PC-3 (cell line): ENCODE measurements at regions not wholly inside any gene's neighbourhood (a gene's known extent, or its start where the extent isn't known, plus 50 kb on each side); places are given as distances from the start of the nearest gene placed in this dataset.

ENCODE experiments used
- ATAC-seq: fragments of 200-7000 bp; cut with Tn5 transposase; 2 replicates; pipeline ENCODE4 v1.9.1; 2020; ENCODE audit warnings: mild to moderate bottlenecking, moderate library complexity
- BruUV-seq: library from RNA; stranded (reverse); fragments of 400-500 nt; replicated peaks from 2 replicates; lab custom pipeline; 2021; lab: Mats Ljungman, UMichigan
- CTCF ChIA-PET: fragments of 300-600 bp; sonication (Branson Sonifier 250); formaldehyde crosslinking; loops from one replicate; lab custom pipeline; 2022; ENCODE audit warnings: antibody characterized with exemption; lab: Charles Lee
- POLR2A ChIA-PET: fragments of 300-600 bp; sonication (Branson Sonifier 250); formaldehyde crosslinking; loops from one replicate; lab custom pipeline; 2022; ENCODE audit warnings: antibody characterized with exemption; ENCODE audit not compliant: unreplicated experiment; lab: Charles Lee
- DNase-seq: peaks from one replicate; pipeline ENCODE4 v3.0.0-alpha.2; 2015
- H2AFZ ChIP-seq: fragments of 300-600 bp; sonication (generic); 2 replicates; pipeline ENCODE4 v1.6.0; 2016; ENCODE audit warnings: antibody characterized with exemption, low read length
- H3F3A ChIP-seq: fragments of 300-600 bp; sonication (generic); one replicate; pipeline ENCODE4 v1.6.0; 2017; ENCODE audit warnings: antibody characterized with exemption, low read length, control low read depth, mild to moderate bottlenecking; ENCODE audit not compliant: unreplicated experiment
- H3K27ac ChIP-seq: fragments of 300-600 bp; sonication (generic); 2 replicates; pipeline ENCODE4 v1.5.1; 2016; ENCODE audit warnings: mild to moderate bottlenecking, low read length
- H3K27me3 ChIP-seq: fragments of 300-600 bp; sonication (generic); 2 replicates; pipeline ENCODE4 v1.6.1; 2016; ENCODE audit warnings: low read length, mixed read lengths
- H3K36me3 ChIP-seq: fragments of 300-600 bp; sonication (generic); 2 replicates; pipeline ENCODE4 v1.6.1; 2016; ENCODE audit warnings: low read depth, mixed run types, low read length, mixed read lengths
- H3K4me1 ChIP-seq: fragments of 300-600 bp; sonication (generic); 2 replicates; pipeline ENCODE4 v1.5.1; 2016; ENCODE audit warnings: low read length; ENCODE audit not compliant: insufficient read depth
- H3K4me2 ChIP-seq: fragments of 300-600 bp; sonication (generic); 2 replicates; pipeline ENCODE4 v1.6.0; 2016; ENCODE audit warnings: low read length
- H3K4me3 ChIP-seq: fragments of 300-600 bp; sonication (generic); 2 replicates; pipeline ENCODE4 v1.5.1; 2016; ENCODE audit warnings: mild to moderate bottlenecking, low read length, mixed read lengths
- H3K79me2 ChIP-seq: fragments of 300-600 bp; sonication (generic); 2 replicates; pipeline ENCODE4 v1.6.1; 2017; ENCODE audit warnings: low read length, mixed read lengths
- H3K9ac ChIP-seq: fragments of 300-600 bp; sonication (generic); 2 replicates; pipeline ENCODE4 v1.6.0; 2016; ENCODE audit warnings: mild to moderate bottlenecking, low read length
- H3K9me2 ChIP-seq: fragments of 300-600 bp; sonication (generic); replicated peaks from 2 replicates; pipeline ENCODE4 v1.6.1; 2016; ENCODE audit warnings: mixed run types, low read length, mixed read lengths
- H3K9me3 ChIP-seq: fragments of 300-600 bp; sonication (generic); 2 replicates; pipeline ENCODE4 v1.6.1; 2016; ENCODE audit warnings: low read length, mixed read lengths
- H4K20me1 ChIP-seq: fragments of 300-600 bp; sonication (generic); 2 replicates; pipeline ENCODE4 v1.6.1; 2016; ENCODE audit warnings: low read length, mixed read lengths
- EZH2 ChIP-seq: fragments of 300-600 bp; sonication (generic); IDR thresholded peaks from one replicate; pipeline ENCODE4 v1.6.1; 2017; ENCODE audit warnings: antibody characterized with exemption, mild to moderate bottlenecking, low read length; ENCODE audit not compliant: unreplicated experiment
- EZH2phosphoT487 ChIP-seq: fragments of 300-600 bp; sonication (generic); IDR thresholded peaks from 2 replicates; pipeline ENCODE4 v1.6.1; 2018; ENCODE audit warnings: mild to moderate bottlenecking, antibody characterized with exemption, low read length, borderline replicate concordance
- intact Hi-C: fragments of 100-400 bp; cut with micrococcal nuclease; formaldehyde crosslinking; loops from 2 replicates; pipeline ENCODE4 v1.9.0; 2023
- TF ChIP-seq, protein P1 (sequence below): fragments of 300-600 bp; sonication (generic); conservative IDR thresholded peaks from 2 replicates; pipeline ENCODE4 v1.5.1; 2017; ENCODE audit warnings: antibody characterized with exemption, low read depth, mild to moderate bottlenecking, low read length

DNA sequence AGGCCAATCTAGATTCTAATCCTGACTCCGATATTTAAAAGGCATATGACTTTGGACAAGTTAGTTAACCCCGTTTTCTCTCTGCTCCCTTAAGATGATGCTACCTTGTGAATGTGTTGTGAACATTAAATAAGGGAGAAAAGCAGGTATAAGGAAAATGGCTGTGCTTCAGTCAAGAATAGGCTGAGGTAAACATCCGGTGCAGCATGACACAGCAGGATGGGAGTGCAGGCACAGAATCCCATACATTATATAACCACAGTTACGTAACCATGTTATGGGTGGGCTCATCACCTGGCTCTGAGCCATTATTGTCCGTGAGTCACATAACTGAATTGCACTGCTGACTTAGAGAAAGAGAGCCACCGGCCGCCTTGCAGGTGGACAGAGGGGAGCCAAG is 382.2 kb upstream of the ANO5 start:
- intact Hi-C loops, result no loop called here
- Histone ChIP-seq H3K27me3 (no peaks in the 10 kb centered on the region), H3F3A (no peaks in the 10 kb centered on the region), H3K9ac (no peak overlapping the region), H3K79me2 (no peaks in the 10 kb centered on the region), H3K4me3 (no peak overlapping the region), H3K4me1 (no peaks in the 10 kb centered on the region), H2AFZ (no peak overlapping the region), H3K9me2 (no peaks in the 10 kb centered on the region), H3K36me3 (no peaks in the 10 kb centered on the region), H3K27ac (no peak overlapping the region), H3K9me3 (no peaks in the 10 kb centered on the region; the same call in 1 of the 2 replicates), H4K20me1 (no peaks in the 10 kb centered on the region), H3K4me2 (no peak overlapping the region)
- POLR2A ChIA-PET, result no interaction called here
- DNase-seq, result peak; percentile 29
- CTCF ChIA-PET, result no interaction called here
- TF ChIP-seq EZH2phosphoT487 (no peak), EZH2 (no peak)
- TF ChIP-seq, protein P1, sequence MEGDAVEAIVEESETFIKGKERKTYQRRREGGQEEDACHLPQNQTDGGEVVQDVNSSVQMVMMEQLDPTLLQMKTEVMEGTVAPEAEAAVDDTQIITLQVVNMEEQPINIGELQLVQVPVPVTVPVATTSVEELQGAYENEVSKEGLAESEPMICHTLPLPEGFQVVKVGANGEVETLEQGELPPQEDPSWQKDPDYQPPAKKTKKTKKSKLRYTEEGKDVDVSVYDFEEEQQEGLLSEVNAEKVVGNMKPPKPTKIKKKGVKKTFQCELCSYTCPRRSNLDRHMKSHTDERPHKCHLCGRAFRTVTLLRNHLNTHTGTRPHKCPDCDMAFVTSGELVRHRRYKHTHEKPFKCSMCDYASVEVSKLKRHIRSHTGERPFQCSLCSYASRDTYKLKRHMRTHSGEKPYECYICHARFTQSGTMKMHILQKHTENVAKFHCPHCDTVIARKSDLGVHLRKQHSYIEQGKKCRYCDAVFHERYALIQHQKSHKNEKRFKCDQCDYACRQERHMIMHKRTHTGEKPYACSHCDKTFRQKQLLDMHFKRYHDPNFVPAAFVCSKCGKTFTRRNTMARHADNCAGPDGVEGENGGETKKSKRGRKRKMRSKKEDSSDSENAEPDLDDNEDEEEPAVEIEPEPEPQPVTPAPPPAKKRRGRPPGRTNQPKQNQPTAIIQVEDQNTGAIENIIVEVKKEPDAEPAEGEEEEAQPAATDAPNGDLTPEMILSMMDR, result no peak
- BruUV-seq, result no TSS peak
- no peak for ATAC-seq

DNA sequence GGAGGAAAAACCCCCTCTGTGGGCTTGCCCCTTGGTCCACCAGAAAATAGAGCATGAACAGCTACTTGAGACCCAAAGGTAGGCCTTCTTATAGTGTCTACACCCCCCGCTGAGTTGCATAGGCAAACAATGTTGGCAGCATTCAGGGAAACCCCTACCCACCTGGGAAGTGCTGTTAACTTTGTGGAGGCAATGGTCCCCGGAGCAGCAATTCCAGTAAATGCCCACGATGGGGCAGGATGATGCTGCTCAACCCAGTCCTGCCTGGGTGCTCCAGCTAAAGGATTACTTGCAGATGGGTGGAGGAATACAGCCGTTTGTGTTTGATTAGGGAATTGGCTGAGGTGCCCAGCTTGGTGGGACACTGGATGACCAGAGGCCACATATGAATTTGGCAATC is 381.3 kb upstream of the ANO5 start:
- no peak overlapping the region for H3K9ac ChIP-seq
- intact Hi-C loops, result no loop called here
- no peaks in the 10 kb centered on the region; the same call in 1 of the 2 replicates for H3K9me3 ChIP-seq
- H3K27ac ChIP-seq, result no peak overlapping the region
- CTCF ChIA-PET, result no interaction called here
- no peaks in the 10 kb centered on the region for H3K9me2 ChIP-seq
- DNase-seq (no peak), ATAC-seq (no peak)
- H2AFZ ChIP-seq, result no peak overlapping the region
- H3K36me3 ChIP-seq, result no peaks in the 10 kb centered on the region
- POLR2A ChIA-PET, result no interaction called here
- no peaks in the 10 kb centered on the region for H3F3A ChIP-seq
- H3K4me3 ChIP-seq, result no peak overlapping the region
- H3K79me2 ChIP-seq, result no peaks in the 10 kb centered on the region
- BruUV-seq, result no TSS peak
- no peak overlapping the region for H3K4me2 ChIP-seq
- H4K20me1 ChIP-seq, result no peaks in the 10 kb centered on the region
- no peaks in the 10 kb centered on the region for H3K27me3 ChIP-seq
- no peaks in the 10 kb centered on the region for H3K4me1 ChIP-seq
- TF ChIP-seq, protein P1, result no peak
- no peak for TF ChIP-seq EZH2phosphoT487
- TF ChIP-seq EZH2, result no peak

DNA sequence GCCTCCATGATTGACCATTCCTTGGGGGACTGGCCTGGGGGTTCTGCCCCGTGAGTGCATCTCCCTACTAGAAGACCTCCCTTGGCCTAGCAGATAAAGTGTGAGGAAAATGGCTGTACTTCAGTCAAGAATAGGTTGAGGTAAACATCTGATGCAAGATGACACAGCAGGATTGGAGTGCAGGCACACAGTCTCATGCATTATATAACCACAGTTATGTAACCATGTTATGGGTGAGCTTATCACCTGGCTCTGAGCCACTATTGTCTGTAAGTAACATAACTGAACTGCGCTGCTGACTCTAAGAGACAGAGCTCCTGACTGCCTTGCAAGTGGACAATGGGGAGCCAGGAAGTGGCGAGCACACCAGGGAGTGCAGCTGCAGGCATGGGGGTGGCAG is 378.7 kb upstream of the ANO5 start:
- DNase-seq (no peak), ATAC-seq (no peak)
- POLR2A ChIA-PET, result no interaction called here
- H3K27ac ChIP-seq, result no peak overlapping the region
- no peaks in the 10 kb centered on the region for H3K79me2 ChIP-seq
- no peaks in the 10 kb centered on the region; the same call in 1 of the 2 replicates for H3K9me3 ChIP-seq
- no peaks in the 10 kb centered on the region for H3K9me2 ChIP-seq
- H3K36me3 ChIP-seq, result no peaks in the 10 kb centered on the region
- TF ChIP-seq, protein P1, result no peak
- TF ChIP-seq EZH2, result no peak
- TF ChIP-seq EZH2phosphoT487, result no peak
- no peaks in the 10 kb centered on the region for H3F3A ChIP-seq
- no peak overlapping the region for H3K4me2 ChIP-seq
- CTCF ChIA-PET, result no interaction called here
- H3K27me3 ChIP-seq, result no peaks in the 10 kb centered on the region
- intact Hi-C loops, result no loop called here
- H3K9ac ChIP-seq, result no peak overlapping the region
- H3K4me3 ChIP-seq, result no peak overlapping the region
- no peaks in the 10 kb centered on the region for H3K4me1 ChIP-seq
- no peak overlapping the region for H2AFZ ChIP-seq
- H4K20me1 ChIP-seq, result no peaks in the 10 kb centered on the region
- no TSS peak for BruUV-seq
